K562 (cell line): ENCODE measurements at regions not wholly inside any gene's neighbourhood (a gene's known extent, or its start where the extent isn't known, plus 50 kb on each side); places are given as distances from the start of the nearest gene placed in this dataset.

ENCODE experiments used
- CBX3 ChIP-seq, 2 experiments: IDR thresholded peaks; 1 replicate in 1 of 2; 2 replicates in 1 of 2; pipeline ENCODE4 v1.6.1; 2012; ENCODE audit warnings: inconsistent platforms in 2 of 2, low read length in 2 of 2, borderline replicate concordance in 1 of 2, control low read depth in 1 of 2
- EZH2 ChIP-seq: IDR thresholded peaks from 2 replicates; pipeline ENCODE4 v1.6.1; 2012; ENCODE audit warnings: low read depth, mild to moderate bottlenecking, inconsistent platforms, low read length, borderline replicate concordance
- HDAC1 ChIP-seq, 2 experiments: fragments of 450-650 bp; IDR thresholded peaks; 2 replicates each; pipeline ENCODE4 v1.6.1; 2016 to 2017; ENCODE audit warnings: inconsistent platforms in 1 of 2, mild to moderate bottlenecking in 1 of 2, moderate library complexity in 1 of 2
- NFXL1 ChIP-seq: fragments of 450-650 bp; formaldehyde crosslinking; IDR thresholded peaks from 2 replicates; pipeline ENCODE4 v1.4.0; 2021; ENCODE audit warnings: mild to moderate bottlenecking
- POLR3A ChIP-seq: IDR thresholded peaks from 2 replicates; pipeline ENCODE4 v1.6.1; 2011; ENCODE audit warnings: borderline replicate concordance, mild to moderate bottlenecking, moderate library complexity; ENCODE audit not compliant: insufficient read length, insufficient read depth; ENCODE audit errors: extremely low read depth
- PRMT5 ChIP-seq: sonication (generic); formaldehyde crosslinking; IDR thresholded peaks from 2 replicates; pipeline ENCODE4 v1.5.0; 2020; ENCODE audit warnings: missing genetic modification reagents
- RERE ChIP-seq: sonication (generic); formaldehyde crosslinking; IDR thresholded peaks from 2 replicates; pipeline ENCODE4 v1.8.0; 2023; ENCODE audit warnings: missing genetic modification reagents, mild to moderate bottlenecking, borderline replicate concordance
- SP1 ChIP-seq: sonication (generic); formaldehyde crosslinking; IDR thresholded peaks from 2 replicates; pipeline ENCODE4 v1.8.1; 2022; ENCODE audit warnings: mild to moderate bottlenecking, missing genetic modification reagents
- TCF3 ChIP-seq: sonication (generic); formaldehyde crosslinking; IDR thresholded peaks from 2 replicates; pipeline ENCODE4 v1.4.0; 2020; ENCODE audit warnings: mild to moderate bottlenecking, missing genetic modification reagents
- TF ChIP-seq, protein P1 (sequence below): sonication (generic); formaldehyde crosslinking; IDR thresholded peaks from 2 replicates; pipeline ENCODE4 v1.8.1; 2022; ENCODE audit warnings: missing genetic modification reagents
- TF ChIP-seq, protein P2 (sequence below): fragments of 450-650 bp; IDR thresholded peaks from 2 replicates; pipeline ENCODE4 v1.6.1; 2016; ENCODE audit warnings: borderline replicate concordance
- TF ChIP-seq, protein P3 (sequence below), 3 experiments: IDR thresholded peaks in 2 of 3; conservative IDR thresholded peaks in 1 of 3; 2 replicates each; pipeline ENCODE4 v1.5.1; 2011 to 2012; ENCODE audit warnings: low read length in 3 of 3, mild to moderate bottlenecking in 3 of 3, control low read depth in 2 of 3, improper control_type of control experiment in 1 of 3, inconsistent platforms in 1 of 3, low read depth in 1 of 3, mixed read lengths in 1 of 3, moderate library complexity in 1 of 3; ENCODE audit not compliant: insufficient read depth in 2 of 3

GRCh38 chr22:49154433-49154832 is 673.2 kb downstream of the BRD1 start:
- TF ChIP-seq RERE (CRISPR knock-in tag) (no peak), POLR3A (no peak), NFXL1 (CRISPR knock-in tag) (no peak), TCF3 (CRISPR knock-in tag) (no peak), PRMT5 (no peak), SP1 (CRISPR knock-in tag) (no peak), EZH2 (no peak), CBX3 (IDR thresholded peaks at IDR 0.05; ENCODE audit: borderline replicate concordance in 1 of 2, low read length in 2 of 2) (no peak), HDAC1 (IDR thresholded peaks at IDR 0.05) (no peak)
- TF ChIP-seq, protein P1, sequence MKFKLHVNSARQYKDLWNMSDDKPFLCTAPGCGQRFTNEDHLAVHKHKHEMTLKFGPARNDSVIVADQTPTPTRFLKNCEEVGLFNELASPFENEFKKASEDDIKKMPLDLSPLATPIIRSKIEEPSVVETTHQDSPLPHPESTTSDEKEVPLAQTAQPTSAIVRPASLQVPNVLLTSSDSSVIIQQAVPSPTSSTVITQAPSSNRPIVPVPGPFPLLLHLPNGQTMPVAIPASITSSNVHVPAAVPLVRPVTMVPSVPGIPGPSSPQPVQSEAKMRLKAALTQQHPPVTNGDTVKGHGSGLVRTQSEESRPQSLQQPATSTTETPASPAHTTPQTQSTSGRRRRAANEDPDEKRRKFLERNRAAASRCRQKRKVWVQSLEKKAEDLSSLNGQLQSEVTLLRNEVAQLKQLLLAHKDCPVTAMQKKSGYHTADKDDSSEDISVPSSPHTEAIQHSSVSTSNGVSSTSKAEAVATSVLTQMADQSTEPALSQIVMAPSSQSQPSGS (CRISPR knock-in tag): no peak
- TF ChIP-seq, protein P2, sequence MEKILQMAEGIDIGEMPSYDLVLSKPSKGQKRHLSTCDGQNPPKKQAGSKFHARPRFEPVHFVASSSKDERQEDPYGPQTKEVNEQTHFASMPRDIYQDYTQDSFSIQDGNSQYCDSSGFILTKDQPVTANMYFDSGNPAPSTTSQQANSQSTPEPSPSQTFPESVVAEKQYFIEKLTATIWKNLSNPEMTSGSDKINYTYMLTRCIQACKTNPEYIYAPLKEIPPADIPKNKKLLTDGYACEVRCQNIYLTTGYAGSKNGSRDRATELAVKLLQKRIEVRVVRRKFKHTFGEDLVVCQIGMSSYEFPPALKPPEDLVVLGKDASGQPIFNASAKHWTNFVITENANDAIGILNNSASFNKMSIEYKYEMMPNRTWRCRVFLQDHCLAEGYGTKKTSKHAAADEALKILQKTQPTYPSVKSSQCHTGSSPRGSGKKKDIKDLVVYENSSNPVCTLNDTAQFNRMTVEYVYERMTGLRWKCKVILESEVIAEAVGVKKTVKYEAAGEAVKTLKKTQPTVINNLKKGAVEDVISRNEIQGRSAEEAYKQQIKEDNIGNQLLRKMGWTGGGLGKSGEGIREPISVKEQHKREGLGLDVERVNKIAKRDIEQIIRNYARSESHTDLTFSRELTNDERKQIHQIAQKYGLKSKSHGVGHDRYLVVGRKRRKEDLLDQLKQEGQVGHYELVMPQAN: no peak
- TF ChIP-seq, protein P3, sequence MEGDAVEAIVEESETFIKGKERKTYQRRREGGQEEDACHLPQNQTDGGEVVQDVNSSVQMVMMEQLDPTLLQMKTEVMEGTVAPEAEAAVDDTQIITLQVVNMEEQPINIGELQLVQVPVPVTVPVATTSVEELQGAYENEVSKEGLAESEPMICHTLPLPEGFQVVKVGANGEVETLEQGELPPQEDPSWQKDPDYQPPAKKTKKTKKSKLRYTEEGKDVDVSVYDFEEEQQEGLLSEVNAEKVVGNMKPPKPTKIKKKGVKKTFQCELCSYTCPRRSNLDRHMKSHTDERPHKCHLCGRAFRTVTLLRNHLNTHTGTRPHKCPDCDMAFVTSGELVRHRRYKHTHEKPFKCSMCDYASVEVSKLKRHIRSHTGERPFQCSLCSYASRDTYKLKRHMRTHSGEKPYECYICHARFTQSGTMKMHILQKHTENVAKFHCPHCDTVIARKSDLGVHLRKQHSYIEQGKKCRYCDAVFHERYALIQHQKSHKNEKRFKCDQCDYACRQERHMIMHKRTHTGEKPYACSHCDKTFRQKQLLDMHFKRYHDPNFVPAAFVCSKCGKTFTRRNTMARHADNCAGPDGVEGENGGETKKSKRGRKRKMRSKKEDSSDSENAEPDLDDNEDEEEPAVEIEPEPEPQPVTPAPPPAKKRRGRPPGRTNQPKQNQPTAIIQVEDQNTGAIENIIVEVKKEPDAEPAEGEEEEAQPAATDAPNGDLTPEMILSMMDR (IDR thresholded peaks at IDR 0.05 in 2 of 3, conservative IDR thresholded peaks at IDR 0.05 in 1 of 3; ENCODE audit: insufficient read depth in 2 of 3, low read depth in 1 of 3, low read length in 3 of 3): no peak
